ENCODE measurements at regions not wholly inside any gene's neighbourhood (a gene's known extent, or its start where the extent isn't known, plus 50 kb on each side); places are given as distances from the start of the nearest gene placed in this dataset.
"Not testable (repeated sequence)": the region's sequence is repeated elsewhere in the genome, so short reads cannot be mapped to it uniquely, and the experiment has no call there.

DNA sequence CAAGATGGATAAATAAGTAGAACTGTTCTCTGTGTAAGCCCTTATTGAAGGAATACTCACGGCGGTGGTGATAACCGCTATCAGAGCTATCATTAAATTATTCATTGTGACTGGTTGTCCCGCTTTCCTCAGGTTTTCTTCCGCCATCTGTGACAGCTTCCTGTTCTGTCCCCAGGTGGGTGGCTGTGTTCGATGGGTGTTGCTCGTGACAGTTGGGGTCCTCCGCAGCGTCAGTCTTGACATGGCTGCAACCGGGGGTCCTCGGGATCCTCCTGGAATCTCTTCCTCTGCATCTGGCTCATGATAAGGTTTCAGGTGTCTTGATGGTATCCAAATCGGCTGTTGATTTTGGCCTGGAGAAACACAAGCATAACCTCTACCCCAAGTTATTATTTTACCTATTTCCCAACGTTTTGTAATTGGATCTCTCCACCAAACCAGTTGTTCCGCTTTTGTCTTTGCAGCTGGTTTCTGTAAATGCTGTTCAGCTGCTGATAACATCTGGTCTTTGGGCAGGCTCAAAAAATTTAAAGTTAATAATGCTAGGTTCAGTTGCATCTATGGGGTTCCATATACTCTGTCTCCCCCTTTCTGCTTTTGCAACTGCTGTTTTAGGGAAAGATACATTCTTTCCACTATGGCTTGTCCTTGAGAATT, 58.1 kb upstream of the INSIG1 start:
- DNase-seq (ENCODE audit: low spot score); intact Hi-C loops (cut with DNase I): not testable (repeated sequence)

DNA sequence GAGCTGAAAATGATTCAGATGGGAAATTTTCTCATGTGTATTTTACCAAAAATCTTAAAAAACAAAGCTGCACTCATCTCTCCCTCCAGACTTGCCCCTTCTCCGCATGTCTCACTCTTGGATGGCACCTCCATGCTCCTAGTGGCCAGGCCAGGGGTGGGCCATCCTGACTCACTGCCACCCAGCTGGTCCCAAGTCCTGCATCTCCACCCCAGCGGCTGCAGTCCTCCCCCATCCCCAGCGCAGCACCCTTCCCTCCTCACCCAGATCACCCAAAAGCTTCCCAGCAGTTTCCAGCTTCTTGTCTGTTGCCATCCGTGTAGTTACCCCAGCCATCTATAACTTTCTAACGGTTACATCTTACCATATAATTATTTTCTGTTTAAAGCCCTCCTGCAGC, 53.0 kb upstream of the INSIG1 start:
- no peak for DNase-seq (ENCODE audit: low spot score)
- intact Hi-C loops (cut with DNase I): no loop called here

DNA sequence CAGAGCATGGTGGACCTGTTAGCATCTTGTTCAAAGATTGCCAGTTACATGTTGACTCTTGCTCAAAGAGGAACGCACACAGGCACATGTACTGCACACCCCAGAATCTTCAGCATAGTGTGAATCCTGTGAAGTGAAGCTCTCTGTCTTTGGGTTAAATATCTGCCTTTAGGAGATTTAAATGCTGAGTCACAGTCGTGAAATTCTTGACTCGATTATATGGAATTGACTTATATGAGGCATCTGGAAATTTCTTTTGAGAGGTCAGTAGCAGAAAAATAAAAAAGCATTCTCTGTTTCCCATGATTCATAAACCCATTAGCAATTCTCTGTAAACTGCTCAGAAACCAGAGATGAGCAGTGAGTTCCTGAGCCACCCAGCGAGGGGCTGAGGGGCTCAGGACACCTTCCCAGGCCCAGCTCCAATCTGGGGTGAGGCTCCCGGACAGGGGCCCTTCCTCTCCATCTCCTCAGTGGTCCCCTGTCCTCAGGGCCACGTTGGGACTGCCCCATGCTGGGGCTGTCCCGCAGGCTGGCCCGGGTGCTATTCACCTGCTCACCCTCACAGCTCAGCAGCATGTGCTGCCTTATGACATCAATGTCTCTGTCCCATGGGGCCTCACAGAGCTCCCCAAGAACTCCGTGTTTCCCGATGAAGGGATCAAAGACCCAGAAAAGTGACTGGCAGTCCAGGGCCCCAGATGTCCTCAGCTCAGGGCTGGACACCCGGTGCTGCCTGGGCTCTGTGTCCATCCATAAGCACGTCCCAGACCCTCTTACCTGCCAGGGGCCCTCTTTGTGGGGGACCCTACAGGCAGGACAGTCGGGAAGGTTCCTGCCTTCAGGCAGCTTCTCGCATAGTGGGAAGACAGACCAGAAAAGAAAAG, 50.0 kb upstream of the INSIG1 start:
- no peak for DNase-seq (ENCODE audit: low spot score)
- intact Hi-C loops (cut with DNase I): no loop called here
